ENCODE measurements at regions not wholly inside any gene's neighbourhood (a gene's known extent, or its start where the extent isn't known, plus 50 kb on each side); places are given as distances from the start of the nearest gene placed in this dataset.
"Not testable (repeated sequence)": the region's sequence is repeated elsewhere in the genome, so short reads cannot be mapped to it uniquely, and the experiment has no call there.

- not testable (repeated sequence) for H3K27ac Mint-ChIP-seq; H3K9me3 Mint-ChIP-seq; H3K4me1 Mint-ChIP-seq (ENCODE audit: low read depth in 2 of 2); ATAC-seq (replicated peaks); DNase-seq; H3K27me3 Mint-ChIP-seq; H3K36me3 Mint-ChIP-seq (ENCODE audit: insufficient read depth); H3K4me3 Mint-ChIP-seq
Measured at GRCh38 chr21:9969399-9969798, 552.0 kb upstream of the TPTE start.

GRCh38 chr21:9972018-9972417 lies 549.4 kb upstream of the TPTE start:
- not testable (repeated sequence) for H3K27me3 Mint-ChIP-seq; H3K36me3 Mint-ChIP-seq (ENCODE audit: insufficient read depth); ATAC-seq (replicated peaks); DNase-seq; H3K4me3 Mint-ChIP-seq; H3K27ac Mint-ChIP-seq; H3K4me1 Mint-ChIP-seq (ENCODE audit: low read depth in 2 of 2); H3K9me3 Mint-ChIP-seq

GRCh38 chr21:9978371-9978770 lies 543.0 kb upstream of the TPTE start:
- H3K9me3 Mint-ChIP-seq; H3K27ac Mint-ChIP-seq; H3K27me3 Mint-ChIP-seq; H3K36me3 Mint-ChIP-seq (ENCODE audit: insufficient read depth); H3K4me1 Mint-ChIP-seq (ENCODE audit: low read depth in 2 of 2); H3K4me3 Mint-ChIP-seq; ATAC-seq (replicated peaks); DNase-seq: not testable (repeated sequence)

DNA sequence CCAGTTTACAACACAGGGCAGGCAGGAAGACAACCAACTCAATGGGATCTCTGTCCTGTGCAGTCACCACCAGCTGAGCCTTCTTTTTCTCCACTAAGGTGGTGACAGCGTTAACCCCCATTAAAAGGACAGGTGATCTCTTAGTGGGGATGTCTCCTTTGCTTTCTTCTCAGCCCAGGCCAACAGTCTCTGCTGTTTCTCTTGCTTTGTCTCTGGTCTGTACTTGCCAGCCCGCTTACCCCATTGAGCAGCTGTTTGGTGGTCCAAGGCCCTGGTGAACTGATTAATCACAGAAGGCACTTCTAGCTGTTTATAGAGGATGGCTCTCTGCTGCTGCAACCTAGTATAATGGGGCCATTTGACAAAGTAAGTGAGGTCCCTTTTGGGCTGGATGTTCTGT lies 523.9 kb upstream of the TPTE start:
- H3K27ac Mint-ChIP-seq; H3K4me3 Mint-ChIP-seq; H3K9me3 Mint-ChIP-seq; H3K4me1 Mint-ChIP-seq (ENCODE audit: low read depth in 2 of 2); H3K27me3 Mint-ChIP-seq; H3K36me3 Mint-ChIP-seq (ENCODE audit: insufficient read depth); DNase-seq; ATAC-seq (replicated peaks): not testable (repeated sequence)

DNA sequence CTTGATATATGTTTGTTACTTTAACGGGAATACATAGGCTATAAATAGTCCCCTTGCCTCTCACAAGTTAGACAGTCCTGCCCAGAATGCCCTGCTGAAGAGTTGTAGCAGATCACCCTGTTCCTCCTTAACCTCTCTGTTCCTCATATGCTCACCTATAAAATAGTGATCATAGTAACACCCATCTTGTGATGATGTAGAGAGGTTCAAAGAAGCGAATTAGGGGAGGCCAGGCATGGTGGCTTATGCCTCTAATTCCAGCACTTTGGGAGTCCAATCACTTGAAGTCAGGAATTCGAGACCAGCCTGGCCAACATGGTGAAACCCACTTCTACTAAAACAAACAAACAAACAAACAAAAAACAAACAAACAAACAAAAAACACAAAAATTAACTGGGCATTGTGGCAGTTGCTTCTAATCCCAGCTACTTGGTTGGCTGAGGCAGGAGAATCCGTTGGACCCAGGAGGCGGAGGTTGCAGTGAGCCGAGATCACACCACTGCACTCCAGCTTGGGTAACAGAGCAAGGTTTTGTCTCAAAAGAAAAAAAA lies 518.5 kb upstream of the TPTE start:
- H3K36me3 Mint-ChIP-seq (ENCODE audit: insufficient read depth); H3K4me1 Mint-ChIP-seq (ENCODE audit: low read depth in 2 of 2); H3K27ac Mint-ChIP-seq; ATAC-seq (replicated peaks); H3K27me3 Mint-ChIP-seq; H3K4me3 Mint-ChIP-seq; DNase-seq; H3K9me3 Mint-ChIP-seq: not testable (repeated sequence)

DNA sequence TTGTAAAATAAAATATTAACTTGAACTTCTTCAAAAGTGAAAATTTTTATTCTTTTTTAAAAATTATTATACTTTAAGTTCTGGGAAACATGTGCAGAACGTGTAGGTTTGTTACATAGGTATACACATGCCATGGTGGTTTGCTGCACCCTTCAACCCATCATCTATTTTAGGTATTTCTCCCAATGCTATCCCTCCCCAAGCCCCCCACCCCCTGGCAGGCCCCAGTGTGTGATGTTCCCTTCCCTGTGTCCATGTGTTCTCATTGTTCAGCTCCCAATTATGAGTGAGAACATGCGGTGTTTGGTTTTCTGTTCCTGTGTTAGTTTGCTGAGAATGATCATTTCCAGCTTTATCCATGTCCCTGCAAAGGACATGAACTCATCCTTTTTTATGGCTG lies 515.6 kb upstream of the TPTE start:
- H3K9me3 Mint-ChIP-seq; H3K4me1 Mint-ChIP-seq (ENCODE audit: low read depth in 2 of 2); ATAC-seq (replicated peaks); DNase-seq; H3K4me3 Mint-ChIP-seq; H3K36me3 Mint-ChIP-seq (ENCODE audit: insufficient read depth); H3K27me3 Mint-ChIP-seq; H3K27ac Mint-ChIP-seq: not testable (repeated sequence)

GRCh38 chr21:10016991-10017390 lies 504.4 kb upstream of the TPTE start:
- not testable (repeated sequence) for H3K4me3 Mint-ChIP-seq; DNase-seq; H3K36me3 Mint-ChIP-seq (ENCODE audit: insufficient read depth); H3K27ac Mint-ChIP-seq; H3K4me1 Mint-ChIP-seq (ENCODE audit: low read depth in 2 of 2); H3K27me3 Mint-ChIP-seq; ATAC-seq (replicated peaks)
- peaks cover 3 to 13% of the 10 kb centered on the region in 2 donors for H3K9me3 Mint-ChIP-seq

DNA sequence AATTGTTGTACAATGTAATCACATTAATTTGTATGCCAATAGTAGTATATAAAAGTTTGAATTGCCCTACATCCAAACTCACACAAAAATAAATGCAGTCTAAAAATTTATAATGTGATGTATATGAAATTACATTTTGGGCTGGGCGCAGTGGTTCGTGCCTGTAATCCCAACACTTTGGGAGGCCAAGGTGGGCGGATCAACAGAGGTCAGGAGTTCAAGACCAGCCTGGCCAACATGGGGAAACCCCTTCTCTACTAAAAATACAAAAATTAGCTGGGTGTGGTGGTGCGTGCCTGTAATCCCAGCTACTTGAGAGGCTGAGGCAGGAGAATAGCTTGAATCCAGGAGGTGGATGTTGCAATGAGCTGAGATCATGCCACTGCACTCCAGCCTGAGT lies 503.6 kb upstream of the TPTE start:
- not testable (repeated sequence) for H3K27me3 Mint-ChIP-seq; ATAC-seq (replicated peaks)
- H3K9me3 Mint-ChIP-seq: peaks cover 3 to 13% of the 10 kb centered on the region in 2 donors

DNA sequence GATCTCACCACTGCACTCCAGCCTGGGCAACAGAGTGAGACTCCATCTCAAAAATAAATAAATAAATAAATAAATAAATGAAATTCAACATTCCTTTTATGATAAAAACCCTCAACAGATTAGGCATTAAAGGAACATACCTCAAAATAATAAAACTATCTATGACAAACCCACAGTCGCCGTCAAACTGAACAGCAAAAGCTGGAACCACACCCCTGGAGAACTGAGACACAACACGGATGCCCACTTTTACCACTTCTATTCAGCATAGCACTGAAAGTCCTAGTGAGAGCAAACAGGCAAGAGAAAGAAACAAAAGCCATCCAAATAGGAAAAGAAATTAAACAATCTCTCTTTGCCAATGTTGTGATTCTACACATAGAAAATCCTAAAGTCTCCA lies 499.9 kb upstream of the TPTE start:
- H3K27ac Mint-ChIP-seq: not testable (repeated sequence)

More for the DNA sequence above, 503.6 kb upstream of the TPTE start:
- H3K4me1 Mint-ChIP-seq (ENCODE audit: low read depth in 2 of 2); DNase-seq; H3K36me3 Mint-ChIP-seq (ENCODE audit: insufficient read depth); H3K27ac Mint-ChIP-seq; H3K4me3 Mint-ChIP-seq: not testable (repeated sequence)

DNA sequence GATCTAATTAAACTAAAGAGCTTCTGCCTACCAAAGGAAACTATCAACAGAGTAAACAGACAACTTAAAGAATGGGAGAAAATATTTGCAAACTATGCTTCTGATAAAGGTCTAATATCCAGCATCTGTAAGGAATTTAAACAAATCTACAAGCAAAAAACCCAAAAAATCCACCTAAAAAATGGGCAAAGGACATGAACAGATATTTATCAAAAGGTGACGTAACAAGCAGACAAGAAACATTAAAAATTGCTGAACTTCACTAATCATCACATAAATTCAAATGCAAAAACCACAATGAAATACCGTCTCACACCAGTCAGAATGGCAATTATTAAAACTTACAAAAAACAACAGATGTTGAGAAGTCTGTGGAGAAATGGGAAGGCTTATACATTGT lies 498.6 kb upstream of the TPTE start:
- not testable (repeated sequence) for DNase-seq; H3K27me3 Mint-ChIP-seq; ATAC-seq (replicated peaks); H3K4me3 Mint-ChIP-seq; H3K27ac Mint-ChIP-seq; H3K36me3 Mint-ChIP-seq (ENCODE audit: insufficient read depth); H3K9me3 Mint-ChIP-seq; H3K4me1 Mint-ChIP-seq (ENCODE audit: low read depth in 2 of 2)

More for the DNA sequence above, 499.9 kb upstream of the TPTE start:
- not testable (repeated sequence) for H3K27me3 Mint-ChIP-seq; DNase-seq; ATAC-seq (replicated peaks); H3K4me1 Mint-ChIP-seq (ENCODE audit: low read depth in 2 of 2); H3K4me3 Mint-ChIP-seq; H3K36me3 Mint-ChIP-seq (ENCODE audit: insufficient read depth)
- H3K9me3 Mint-ChIP-seq: peaks cover 5 to 22% of the 10 kb centered on the region in 2 donors

Data from effector memory CD8-positive, alpha-beta T cell (primary cell).